ENCODE measurements at regions not wholly inside any gene's neighbourhood (a gene's known extent, or its start where the extent isn't known, plus 50 kb on each side); places are given as distances from the start of the nearest gene placed in this dataset.
A peak's percentile ranks its signal among the peaks of the same experiment; 100 is the strongest.

DNA sequence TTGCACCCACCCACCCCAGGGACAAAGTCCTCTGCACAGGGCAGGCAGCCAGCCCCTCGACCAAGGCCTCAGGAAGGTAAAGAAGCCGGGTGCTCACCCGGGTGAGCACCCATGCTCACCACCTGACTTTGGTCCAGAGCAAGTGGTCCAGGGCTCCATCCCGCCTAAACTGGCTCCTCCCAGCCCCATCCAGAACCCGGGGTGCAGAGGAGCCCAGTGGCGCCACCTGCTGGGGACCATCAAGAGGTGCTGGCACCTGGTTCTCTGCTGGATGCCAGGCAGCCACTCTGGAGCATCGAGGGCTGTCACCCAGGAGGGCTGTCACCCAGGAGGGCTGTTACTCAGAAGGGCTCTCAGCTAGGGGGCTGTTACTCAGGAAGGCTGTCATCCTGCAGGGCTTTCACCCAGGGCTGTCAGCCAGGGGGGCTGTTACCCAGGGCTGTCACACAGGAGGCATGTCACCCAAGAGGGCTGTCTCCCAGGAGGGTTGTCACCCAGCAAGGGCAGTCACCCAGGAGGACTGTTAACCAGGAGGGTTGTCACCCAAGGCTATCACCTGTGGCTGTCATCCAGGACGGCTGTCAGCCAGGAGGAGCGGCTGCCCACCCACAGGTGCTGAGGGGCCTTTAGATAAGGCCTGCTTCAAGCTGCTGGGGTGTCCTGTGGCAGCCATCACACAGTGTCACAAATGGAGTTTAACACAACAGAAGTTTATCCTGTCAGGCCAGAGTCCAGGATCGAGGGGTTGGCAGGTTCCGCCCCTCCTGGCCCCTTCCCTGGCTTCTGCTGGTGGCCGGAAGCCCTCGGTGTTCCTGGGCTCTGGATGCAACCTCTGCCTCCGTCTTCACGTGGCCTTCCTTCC lies 98.5 kb downstream of the TNFRSF13B start:
- TF ChIP-seq, protein P1, sequence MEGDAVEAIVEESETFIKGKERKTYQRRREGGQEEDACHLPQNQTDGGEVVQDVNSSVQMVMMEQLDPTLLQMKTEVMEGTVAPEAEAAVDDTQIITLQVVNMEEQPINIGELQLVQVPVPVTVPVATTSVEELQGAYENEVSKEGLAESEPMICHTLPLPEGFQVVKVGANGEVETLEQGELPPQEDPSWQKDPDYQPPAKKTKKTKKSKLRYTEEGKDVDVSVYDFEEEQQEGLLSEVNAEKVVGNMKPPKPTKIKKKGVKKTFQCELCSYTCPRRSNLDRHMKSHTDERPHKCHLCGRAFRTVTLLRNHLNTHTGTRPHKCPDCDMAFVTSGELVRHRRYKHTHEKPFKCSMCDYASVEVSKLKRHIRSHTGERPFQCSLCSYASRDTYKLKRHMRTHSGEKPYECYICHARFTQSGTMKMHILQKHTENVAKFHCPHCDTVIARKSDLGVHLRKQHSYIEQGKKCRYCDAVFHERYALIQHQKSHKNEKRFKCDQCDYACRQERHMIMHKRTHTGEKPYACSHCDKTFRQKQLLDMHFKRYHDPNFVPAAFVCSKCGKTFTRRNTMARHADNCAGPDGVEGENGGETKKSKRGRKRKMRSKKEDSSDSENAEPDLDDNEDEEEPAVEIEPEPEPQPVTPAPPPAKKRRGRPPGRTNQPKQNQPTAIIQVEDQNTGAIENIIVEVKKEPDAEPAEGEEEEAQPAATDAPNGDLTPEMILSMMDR (IDR thresholded peaks at IDR 0.05) = peak in 4 of 6 experiments; percentile 14 to 40 (median 23)
- TF ChIP-seq POLR2A (IDR thresholded peaks at IDR 0.05) = no peak
